Progenitor cell of endocrine pancreas (in vitro differentiated cells): ENCODE measurements at regions not wholly inside any gene's neighbourhood (a gene's known extent, or its start where the extent isn't known, plus 50 kb on each side); places are given as distances from the start of the nearest gene placed in this dataset.

Experiments
- DNase-seq: peaks from one replicate; pipeline ENCODE4 v3.0.0; 2021; ENCODE audit warnings: low spot score; ENCODE audit not compliant: unreplicated experiment
- H3K27ac Mint-ChIP-seq: 2 replicates; pipeline ENCODE4 v1.8.0; 2021; ENCODE audit warnings: mild to moderate bottlenecking, moderate library complexity, mixed read lengths
- H3K27me3 Mint-ChIP-seq: 2 replicates; pipeline ENCODE4 v1.8.0; 2021; ENCODE audit warnings: mixed read lengths
- H3K36me3 Mint-ChIP-seq: 2 replicates; pipeline ENCODE4 v1.8.0; 2022; ENCODE audit warnings: mixed read lengths; ENCODE audit not compliant: insufficient read depth
- H3K4me1 Mint-ChIP-seq: 2 replicates; pipeline ENCODE4 v1.8.0; 2021; ENCODE audit warnings: low read depth, mixed read lengths
- H3K4me3 Mint-ChIP-seq: 2 replicates; pipeline ENCODE4 v1.8.0; 2021; ENCODE audit warnings: low read depth, mild to moderate bottlenecking, moderate library complexity, mixed read lengths
- H3K9me3 Mint-ChIP-seq: 2 replicates; pipeline ENCODE4 v1.8.0; 2021; ENCODE audit warnings: low read depth, mixed read lengths
- CTCF ChIP-seq: fragments of 200-600 bp; sonication (generic); IDR thresholded peaks from one replicate; pipeline ENCODE4 v1.5.0; 2021; ENCODE audit warnings: antibody characterized with exemption, mild to moderate bottlenecking; ENCODE audit not compliant: unreplicated experiment

- TF ChIP-seq CTCF = no peak
- H3K27me3 Mint-ChIP-seq = no peaks in the 10 kb centered on the region
- no peak for DNase-seq
- H3K36me3 Mint-ChIP-seq = no peaks in the 10 kb centered on the region
- H3K27ac Mint-ChIP-seq = no peak overlapping the region
- H3K4me1 Mint-ChIP-seq = no peaks in the 10 kb centered on the region
- H3K4me3 Mint-ChIP-seq = no peak overlapping the region
- peaks cover 11% of the 10 kb centered on the region for H3K9me3 Mint-ChIP-seq
These were observed 363.4 kb upstream of the GCFC2 start for GRCh38 chr2:76073992-76074604.

GRCh38 chr2:76050196-76050595 lies 339.5 kb upstream of the GCFC2 start:
- DNase-seq = no peak
- no peaks in the 10 kb centered on the region for H3K36me3 Mint-ChIP-seq
- H3K9me3 Mint-ChIP-seq = peaks cover 31% of the 10 kb centered on the region
- no peak for TF ChIP-seq CTCF
- no peak overlapping the region for H3K4me3 Mint-ChIP-seq
- H3K27ac Mint-ChIP-seq = no peak overlapping the region
- H3K4me1 Mint-ChIP-seq = no peaks in the 10 kb centered on the region
- no peaks in the 10 kb centered on the region for H3K27me3 Mint-ChIP-seq

GRCh38 chr2:76044701-76045100 lies 334.0 kb upstream of the GCFC2 start:
- Mint-ChIP-seq H3K27ac (no peak overlapping the region), H3K27me3 (no peaks in the 10 kb centered on the region), H3K36me3 (no peaks in the 10 kb centered on the region), H3K9me3 (peaks cover 25% of the 10 kb centered on the region), H3K4me3 (no peak overlapping the region), H3K4me1 (no peaks in the 10 kb centered on the region)
- no peak for DNase-seq
- no peak for TF ChIP-seq CTCF

GRCh38 chr2:76039505-76039904 lies 328.8 kb upstream of the GCFC2 start:
- H3K36me3 Mint-ChIP-seq = no peaks in the 10 kb centered on the region
- H3K9me3 Mint-ChIP-seq = no peaks in the 10 kb centered on the region
- no peak overlapping the region for H3K27ac Mint-ChIP-seq
- no peak for TF ChIP-seq CTCF
- no peak overlapping the region for H3K4me3 Mint-ChIP-seq
- H3K4me1 Mint-ChIP-seq = no peaks in the 10 kb centered on the region
- no peaks in the 10 kb centered on the region for H3K27me3 Mint-ChIP-seq
- DNase-seq = no peak

GRCh38 chr2:76027761-76028160 lies 317.0 kb upstream of the GCFC2 start:
- TF ChIP-seq CTCF = no peak
- no peak overlapping the region for H3K4me3 Mint-ChIP-seq
- DNase-seq = no peak
- no peaks in the 10 kb centered on the region for H3K4me1 Mint-ChIP-seq
- H3K9me3 Mint-ChIP-seq = peaks cover 31% of the 10 kb centered on the region
- H3K27me3 Mint-ChIP-seq = no peaks in the 10 kb centered on the region
- no peak overlapping the region for H3K27ac Mint-ChIP-seq
- H3K36me3 Mint-ChIP-seq = no peaks in the 10 kb centered on the region
